GM12878 (cell line): ENCODE measurements at regions not wholly inside any gene's neighbourhood (a gene's known extent, or its start where the extent isn't known, plus 50 kb on each side); places are given as distances from the start of the nearest gene placed in this dataset.

Experiments used
- ATAC-seq: fragments of 200-7000 bp; cut with Tn5 transposase; 3 replicates; pipeline ENCODE4 v1.9.1; 2020; ENCODE audit warnings: mild to moderate bottlenecking, moderate library complexity
- BruUV-seq: library from RNA; stranded (reverse); fragments of 400-500 nt; replicated peaks from 2 replicates; lab custom pipeline; 2021; lab: Mats Ljungman, UMichigan
- CTCF ChIA-PET: fragments of 300-600 bp; sonication (Branson Sonifier 250); formaldehyde crosslinking; extraction: SDS; loops from one replicate; lab custom pipeline; 2021; ENCODE audit warnings: inconsistent platforms; lab: Yijun Ruan, JAX
- POLR2A ChIA-PET: fragments of 350-600 bp; formaldehyde crosslinking; extraction: SDS; loops from one replicate; lab custom pipeline; 2021; ENCODE audit warnings: inconsistent platforms; lab: Charles Lee
- RAD21 ChIA-PET: fragments of 300-600 bp; sonication (Branson Sonifier 250); formaldehyde crosslinking; loops from one replicate; lab custom pipeline; 2023; ENCODE audit warnings: antibody characterized with exemption; ENCODE audit not compliant: unreplicated experiment; lab: Charles Lee
- SMC1A ChIA-PET: fragments of 300-600 bp; sonication (Branson Sonifier 250); formaldehyde crosslinking; loops from one replicate; lab custom pipeline; 2023; ENCODE audit not compliant: unreplicated experiment, uncharacterized antibody; lab: Charles Lee
- DNase-seq: peaks from one replicate; pipeline ENCODE4 v3.0.0-alpha.2; 2011; ENCODE audit warnings: low read depth, low spot score
- FAIRE-seq: peaks from 3 replicates; lab custom pipeline; 2011; peaks lifted over from hg19 to GRCh38; lab: Jason Lieb, UNC
- H2AFZ ChIP-seq: 2 replicates; pipeline ENCODE4 v1.6.0; 2011; ENCODE audit warnings: low read depth, low read length, control low read depth; ENCODE audit not compliant: control insufficient read depth
- H3K27ac ChIP-seq: 2 replicates; pipeline ENCODE4 v1.5.1; 2011; ENCODE audit warnings: control low read depth; ENCODE audit not compliant: control insufficient read depth, insufficient read depth
- H3K27me3 ChIP-seq, 2 experiments: replicated peaks in 1 of 2; 2 replicates each; pipeline versions ENCODE4 v1.6.0 to v1.6.1; 2011; ENCODE audit warnings: low read length in 1 of 2; ENCODE audit not compliant: control insufficient read depth in 2 of 2, insufficient read depth in 2 of 2
- H3K36me3 ChIP-seq, 2 experiments: 2 replicates each; pipeline ENCODE4 v1.5.1; 2011; ENCODE audit warnings: low read length in 1 of 2; ENCODE audit not compliant: control insufficient read depth in 2 of 2, insufficient read depth in 2 of 2
- H3K4me1 ChIP-seq: 2 replicates; pipeline ENCODE4 v1.6.1; 2011; ENCODE audit warnings: mild to moderate bottlenecking, low read length, moderate library complexity, mixed read lengths; ENCODE audit not compliant: control insufficient read depth, insufficient read depth
- H3K4me2 ChIP-seq: 2 replicates; pipeline ENCODE4 v1.6.0; 2011; ENCODE audit warnings: control low read depth; ENCODE audit not compliant: control insufficient read depth, insufficient read depth
- H3K4me3 ChIP-seq: fragments of 200-600 bp; sonication (generic); 2 replicates; pipeline ENCODE4 v1.5.1; 2016
- H3K79me2 ChIP-seq: 2 replicates; pipeline ENCODE4 v1.6.0; 2011; ENCODE audit warnings: low read length; ENCODE audit not compliant: control insufficient read depth, insufficient read depth
- H3K9ac ChIP-seq: 2 replicates; pipeline ENCODE4 v1.8.0; 2011; ENCODE audit warnings: low read length, control low read depth, mixed read lengths; ENCODE audit not compliant: control insufficient read depth, insufficient read depth
- H3K9me3 ChIP-seq: replicated peaks from 3 replicates; pipeline ENCODE4 v1.5.1; 2011; ENCODE audit warnings: mild to moderate bottlenecking, low read length; ENCODE audit not compliant: control insufficient read depth, insufficient read depth
- H4K20me1 ChIP-seq: 2 replicates; pipeline ENCODE4 v1.6.0; 2011; ENCODE audit not compliant: control insufficient read depth, insufficient read depth
- BRCA1 ChIP-seq: IDR thresholded peaks from 2 replicates; pipeline ENCODE4 v1.6.1; 2011; ENCODE audit warnings: low read depth, low read length, improper control_type of control experiment
- CBFB ChIP-seq: IDR thresholded peaks from 2 replicates; pipeline ENCODE4 v1.6.1; 2016; ENCODE audit warnings: antibody characterized with exemption, low read depth
- CBX3 ChIP-seq: fragments of 200-600 bp; sonication (generic); IDR thresholded peaks from 2 replicates; pipeline ENCODE4 v1.6.1; 2016; ENCODE audit warnings: low read depth, borderline replicate concordance
- EZH2 ChIP-seq: IDR thresholded peaks from 2 replicates; pipeline ENCODE4 v1.6.1; 2012; ENCODE audit warnings: low read depth, mild to moderate bottlenecking, control low read depth, inconsistent platforms, low read length, borderline replicate concordance; ENCODE audit not compliant: control insufficient read depth
- FOXM1 ChIP-seq: IDR thresholded peaks from 2 replicates; pipeline ENCODE4 v1.6.1; 2012; ENCODE audit warnings: low read depth, mild to moderate bottlenecking, inconsistent platforms, low read length, moderate library complexity
- JUND ChIP-seq: IDR thresholded peaks from 2 replicates; pipeline ENCODE4 v1.6.1; 2012; ENCODE audit warnings: low read depth, mild to moderate bottlenecking, low read length, improper control_type of control experiment, moderate library complexity
- MEF2A ChIP-seq: IDR thresholded peaks from 2 replicates; pipeline ENCODE4 v1.6.1; 2011; ENCODE audit warnings: low read depth, mild to moderate bottlenecking, low read length, moderate library complexity; ENCODE audit not compliant: insufficient read depth
- PAX8 ChIP-seq: fragments of 450-650 bp; IDR thresholded peaks from 2 replicates; pipeline ENCODE4 v1.6.1; 2017; ENCODE audit warnings: mild to moderate bottlenecking, moderate library complexity
- PBX3 ChIP-seq: IDR thresholded peaks from 2 replicates; pipeline ENCODE4 v1.6.1; 2011; ENCODE audit warnings: mild to moderate bottlenecking, low read depth, low read length, moderate library complexity; ENCODE audit not compliant: insufficient replicate concordance
- SREBF1 ChIP-seq: IDR thresholded peaks from 2 replicates; pipeline ENCODE4 v1.6.1; 2012; ENCODE audit warnings: mild to moderate bottlenecking, low read length
- SRF ChIP-seq, 2 experiments: IDR thresholded peaks; 2 replicates each; pipeline ENCODE4 v1.6.1; 2011; ENCODE audit warnings: low read depth in 2 of 2, low read length in 2 of 2, mild to moderate bottlenecking in 1 of 2, moderate library complexity in 1 of 2
- TAF1 ChIP-seq: IDR thresholded peaks from 2 replicates; pipeline ENCODE4 v1.6.1; 2011; ENCODE audit warnings: mild to moderate bottlenecking, low read depth, low read length, borderline replicate concordance
- TCF12 ChIP-seq: IDR thresholded peaks from 2 replicates; pipeline ENCODE4 v1.6.1; 2011; ENCODE audit warnings: low read depth, mild to moderate bottlenecking, low read length
- ZBTB11 ChIP-seq: fragments of 450-650 bp; formaldehyde crosslinking; IDR thresholded peaks from 2 replicates; pipeline ENCODE4 v1.5.0; 2022; ENCODE audit warnings: mild to moderate bottlenecking, missing genetic modification characterization
- ZNF24 ChIP-seq: fragments of 450-650 bp; IDR thresholded peaks from 2 replicates; pipeline ENCODE4 v1.6.1; 2017; ENCODE audit warnings: antibody characterized with exemption, mild to moderate bottlenecking
- WGBS: methylation state at CpG from one replicate; pipeline ENCODE4 v1.1.6; 2016; ENCODE audit warnings: low lambda C conversion rate; ENCODE audit not compliant: insufficient replicate concordance, insufficient coverage; ENCODE audit errors: missing lambda C conversion rate; 5-methylcytosine and 5-hydroxymethylcytosine counted together
- in situ Hi-C: fragments of 300-500 bp; cut with MboI; formaldehyde crosslinking; loops from 9 replicates; pipeline ENCODE4 v1.14.3; 2018; ENCODE audit warnings: mixed read lengths
- intact Hi-C: fragments of 100-400 bp; cut with micrococcal nuclease; formaldehyde crosslinking; loops from one replicate; pipeline ENCODE4 v1.14.2; 2022; ENCODE audit not compliant: unreplicated experiment

- FAIRE-seq: no peak
- Histone ChIP-seq H3K79me2 (no peaks in the 10 kb centered on the region), H3K36me3 (no peaks in the 10 kb centered on the region), H3K4me2 (no peak overlapping the region), H3K9me3 (no peaks in the 10 kb centered on the region; the same call in 2 of the 3 replicates), H3K4me1 (no peaks in the 10 kb centered on the region), H3K4me3 (no peak overlapping the region), H3K9ac (no peak overlapping the region), H4K20me1 (no peaks in the 10 kb centered on the region), H3K27ac (no peak overlapping the region), H3K27me3 (no peaks in the 10 kb centered on the region), H2AFZ (no peak overlapping the region)
- ChIA-PET POLR2A (no interaction called here), CTCF (no interaction called here), RAD21 (no interaction called here), SMC1A (interaction anchor here (1.0 kb wide), 1 partner anchor 224 kb away, joined by 3 read pairs; no protein-coding TSS in a partner anchor)
- no peak for TF ChIP-seq PBX3
- DNase-seq: no peak
- in situ Hi-C loops: no loop called here
- BruUV-seq: no TSS peak
- no peak for ATAC-seq
- intact Hi-C loops: no loop called here
- 40% methylated on average over 3 of the region's 3 CpGs for WGBS
These were observed 217.5 kb upstream of the RIOK2 start for GRCh38 chr5:97400537-97400936.

- H3K79me2 ChIP-seq: no peaks in the 10 kb centered on the region
- H3K9ac ChIP-seq: no peak overlapping the region
- RAD21 ChIA-PET: no interaction called here
- H3K4me1 ChIP-seq: no peaks in the 10 kb centered on the region
- SMC1A ChIA-PET: interaction anchor here (1.0 to 1.8 kb wide), 2 partner anchors 9 to 12 kb away, joined by 4 to 5 read pairs; no protein-coding TSS in a partner anchor
- CTCF ChIA-PET: no interaction called here
- 74% methylated on average over 9 of the region's 9 CpGs for WGBS
- POLR2A ChIA-PET: no interaction called here
- BruUV-seq: no TSS peak
- H3K4me2 ChIP-seq: no peak overlapping the region
- no peak for ATAC-seq
- in situ Hi-C loops: no loop called here
- FAIRE-seq: no peak
- H3K27ac ChIP-seq: no peak overlapping the region
- intact Hi-C loops: no loop called here
- no peak overlapping the region for H2AFZ ChIP-seq
- no peaks in the 10 kb centered on the region for H3K36me3 ChIP-seq
- no peaks in the 10 kb centered on the region for H3K27me3 ChIP-seq
- H4K20me1 ChIP-seq: no peaks in the 10 kb centered on the region
- no peaks in the 10 kb centered on the region; the same call in 1 of the 3 replicates for H3K9me3 ChIP-seq
- H3K4me3 ChIP-seq: no peak overlapping the region
- no peak for DNase-seq
- no peak for TF ChIP-seq FOXM1
- TF ChIP-seq CBX3: no peak
- no peak for TF ChIP-seq SREBF1
- no peak for TF ChIP-seq ZNF24
- TF ChIP-seq CBFB: no peak
- TF ChIP-seq BRCA1: no peak
- no peak for TF ChIP-seq ZBTB11
- TF ChIP-seq JUND: no peak
- TF ChIP-seq SRF (IDR thresholded peaks at IDR 0.05; ENCODE audit: low read depth in 2 of 2, low read length in 2 of 2): no peak
- TF ChIP-seq MEF2A: no peak
- TF ChIP-seq TAF1: no peak
- TF ChIP-seq PAX8: no peak
- no peak for TF ChIP-seq EZH2
- no peak for TF ChIP-seq TCF12
These were observed 222.9 kb upstream of the RIOK2 start for GRCh38 chr5:97405941-97406340.
